HFFc6 (cell line): ENCODE measurements at regions not wholly inside any gene's neighbourhood (a gene's known extent, or its start where the extent isn't known, plus 50 kb on each side); places are given as distances from the start of the nearest gene placed in this dataset.

Experiments
- DNase-seq: peaks from one replicate; pipeline ENCODE4 v3.0.0-alpha.2; 2018
- H3K27ac Mint-ChIP-seq: 2 replicates; pipeline ENCODE4 v1.8.0; 2020; ENCODE audit warnings: mild to moderate bottlenecking, mixed read lengths
- H3K27me3 Mint-ChIP-seq: 2 replicates; pipeline ENCODE4 v1.8.0; 2021; ENCODE audit warnings: mild to moderate bottlenecking, moderate library complexity, mixed read lengths; ENCODE audit not compliant: insufficient read depth
- H3K36me3 Mint-ChIP-seq: 2 replicates; pipeline ENCODE4 v1.8.0; 2021; ENCODE audit warnings: low read depth, mixed read lengths
- H3K4me1 Mint-ChIP-seq: 2 replicates; pipeline ENCODE4 v1.8.0; 2020; ENCODE audit warnings: low read depth, mixed read lengths
- H3K4me3 Mint-ChIP-seq: 2 replicates; pipeline ENCODE4 v1.8.0; 2020; ENCODE audit warnings: mild to moderate bottlenecking, moderate library complexity, mixed read lengths
- H3K9me3 Mint-ChIP-seq: 2 replicates; pipeline ENCODE4 v1.8.0; 2020; ENCODE audit warnings: mild to moderate bottlenecking, mixed read lengths
- CTCF ChIP-seq: fragments of 200-600 bp; sonication (generic); IDR thresholded peaks from 2 replicates; pipeline ENCODE4 v1.5.0; 2021; ENCODE audit warnings: antibody characterized with exemption, mild to moderate bottlenecking

- no peak overlapping the region for H3K27ac Mint-ChIP-seq
- H3K9me3 Mint-ChIP-seq = peaks cover 32% of the 10 kb centered on the region
- H3K4me1 Mint-ChIP-seq = no peaks in the 10 kb centered on the region
- no peaks in the 10 kb centered on the region for H3K27me3 Mint-ChIP-seq
- TF ChIP-seq CTCF = no peak
- no peak overlapping the region for H3K4me3 Mint-ChIP-seq
- DNase-seq = no peak
- H3K36me3 Mint-ChIP-seq = no peaks in the 10 kb centered on the region
Observed at GRCh38 chr6:104109806-104110205, 749.9 kb downstream of the HACE1 start.

- H3K36me3 Mint-ChIP-seq = no peaks in the 10 kb centered on the region
- no peak overlapping the region for H3K27ac Mint-ChIP-seq
- peaks cover 31% of the 10 kb centered on the region for H3K9me3 Mint-ChIP-seq
- H3K27me3 Mint-ChIP-seq = no peaks in the 10 kb centered on the region
- no peak for DNase-seq
- no peak overlapping the region for H3K4me3 Mint-ChIP-seq
- H3K4me1 Mint-ChIP-seq = no peaks in the 10 kb centered on the region
- no peak for TF ChIP-seq CTCF
Observed at GRCh38 chr6:104108634-104109033, 751.1 kb downstream of the HACE1 start.

DNA sequence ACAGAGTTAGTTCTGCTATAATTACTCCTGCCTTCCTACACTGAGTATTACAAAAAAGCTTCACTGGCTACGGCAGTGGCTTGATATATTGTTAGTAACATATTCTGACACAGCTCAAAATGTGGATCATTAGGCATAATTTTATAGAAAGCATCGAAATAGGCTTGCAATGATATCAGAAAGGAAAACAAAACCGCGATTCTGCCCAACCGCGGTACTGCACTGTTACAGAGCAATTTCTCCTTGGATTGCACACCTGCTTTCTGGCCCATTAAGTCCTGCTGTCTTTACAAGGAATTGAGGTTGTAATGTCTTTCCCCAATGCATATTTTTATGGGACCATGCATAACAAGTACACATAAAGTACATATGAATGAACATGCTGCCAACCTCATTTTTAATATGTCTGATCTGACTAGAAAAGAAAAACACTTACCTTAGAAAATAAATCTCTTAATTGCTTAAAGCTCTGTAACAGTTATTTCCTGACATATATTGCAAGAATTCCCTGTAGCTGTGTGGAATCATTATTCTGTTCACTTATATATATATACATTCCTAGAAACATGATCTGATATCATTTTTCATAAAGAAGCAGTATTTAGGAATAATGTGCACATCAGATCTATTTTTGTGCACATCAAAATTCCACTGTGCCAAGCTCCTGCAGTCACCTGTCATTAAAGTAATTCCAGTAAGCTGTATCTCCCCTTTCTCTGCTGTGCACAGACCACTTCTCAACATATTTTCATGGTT lies 763.9 kb downstream of the HACE1 start:
- Mint-ChIP-seq H3K36me3 (no peaks in the 10 kb centered on the region), H3K27ac (no peak overlapping the region), H3K4me1 (no peaks in the 10 kb centered on the region), H3K4me3 (no peak overlapping the region), H3K9me3 (peaks cover 22% of the 10 kb centered on the region), H3K27me3 (no peaks in the 10 kb centered on the region)
- DNase-seq = no peak
- TF ChIP-seq CTCF = no peak

DNA sequence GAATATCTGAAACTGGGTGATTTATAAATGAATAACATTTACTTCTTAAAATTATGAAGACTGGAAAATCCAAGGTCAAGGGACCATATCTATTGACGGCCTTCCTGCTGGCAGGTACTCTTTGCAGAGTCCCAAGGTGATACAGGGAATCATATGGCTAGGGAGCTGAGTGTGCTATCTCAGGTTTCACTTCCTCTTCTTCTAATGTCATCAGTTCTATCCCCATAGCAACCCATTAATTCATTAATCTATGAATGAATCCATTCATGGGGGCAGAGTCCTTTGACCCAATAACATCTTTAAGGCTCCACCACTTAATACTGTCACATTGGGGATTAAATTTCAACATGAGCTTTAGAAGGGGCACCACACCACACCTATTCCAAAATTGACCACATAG lies 772.0 kb downstream of the HACE1 start:
- H3K36me3 Mint-ChIP-seq = no peaks in the 10 kb centered on the region
- no peak for TF ChIP-seq CTCF
- DNase-seq = no peak
- no peak overlapping the region for H3K4me3 Mint-ChIP-seq
- peaks cover 45% of the 10 kb centered on the region for H3K9me3 Mint-ChIP-seq
- H3K4me1 Mint-ChIP-seq = no peaks in the 10 kb centered on the region
- no peaks in the 10 kb centered on the region for H3K27me3 Mint-ChIP-seq
- no peak overlapping the region for H3K27ac Mint-ChIP-seq

- Mint-ChIP-seq H3K27me3 (peaks cover 2% of the 10 kb centered on the region; the same call in 1 of the 2 replicates), H3K4me3 (no peak overlapping the region), H3K36me3 (no peaks in the 10 kb centered on the region), H3K9me3 (peaks cover 16% of the 10 kb centered on the region), H3K27ac (no peak overlapping the region), H3K4me1 (no peaks in the 10 kb centered on the region)
- no peak for DNase-seq
- no peak for TF ChIP-seq CTCF
Observed at GRCh38 chr6:104068281-104068680, 791.4 kb downstream of the HACE1 start.
